ENCODE measurements at regions not wholly inside any gene's neighbourhood (a gene's known extent, or its start where the extent isn't known, plus 50 kb on each side); places are given as distances from the start of the nearest gene placed in this dataset.

DNA sequence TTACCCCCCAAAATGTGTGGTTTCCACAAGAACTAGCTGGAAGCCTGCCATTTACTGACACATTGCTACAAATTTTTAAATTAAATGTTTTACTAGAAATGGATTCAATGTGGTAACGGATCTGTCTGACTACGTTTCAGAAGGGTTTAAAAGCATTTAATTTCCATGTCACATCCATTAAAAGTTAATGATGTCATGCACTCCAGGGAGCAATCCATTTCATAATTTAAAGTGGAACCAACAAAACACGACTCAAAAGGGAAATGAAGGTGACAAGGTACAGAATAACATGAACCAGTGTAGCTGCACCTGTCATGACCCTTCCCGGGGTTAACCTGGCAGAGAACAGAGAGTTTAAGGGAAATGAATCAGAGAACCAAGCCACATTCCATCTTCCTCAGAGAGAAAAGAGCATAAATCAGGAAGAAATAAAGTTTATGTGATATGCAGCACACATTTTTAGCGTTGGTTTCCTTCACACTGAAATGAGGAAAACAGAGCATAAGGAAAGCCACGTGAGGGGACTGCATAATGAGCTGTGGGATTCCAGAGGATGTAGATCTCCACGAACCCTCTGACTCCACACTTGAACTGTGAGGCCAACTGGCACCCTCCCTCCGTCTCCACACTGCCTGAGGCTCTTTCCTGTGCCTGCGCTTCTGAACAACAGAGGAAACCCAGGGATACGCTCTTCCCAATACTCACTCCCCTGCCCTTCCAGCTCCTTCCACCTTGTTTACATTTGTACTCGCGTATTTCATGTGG, 170.3 kb upstream of the AHI1 start:
- no peak for TF ChIP-seq POLR2A (IDR thresholded peaks at IDR 0.05)
- TF ChIP-seq, protein P1, sequence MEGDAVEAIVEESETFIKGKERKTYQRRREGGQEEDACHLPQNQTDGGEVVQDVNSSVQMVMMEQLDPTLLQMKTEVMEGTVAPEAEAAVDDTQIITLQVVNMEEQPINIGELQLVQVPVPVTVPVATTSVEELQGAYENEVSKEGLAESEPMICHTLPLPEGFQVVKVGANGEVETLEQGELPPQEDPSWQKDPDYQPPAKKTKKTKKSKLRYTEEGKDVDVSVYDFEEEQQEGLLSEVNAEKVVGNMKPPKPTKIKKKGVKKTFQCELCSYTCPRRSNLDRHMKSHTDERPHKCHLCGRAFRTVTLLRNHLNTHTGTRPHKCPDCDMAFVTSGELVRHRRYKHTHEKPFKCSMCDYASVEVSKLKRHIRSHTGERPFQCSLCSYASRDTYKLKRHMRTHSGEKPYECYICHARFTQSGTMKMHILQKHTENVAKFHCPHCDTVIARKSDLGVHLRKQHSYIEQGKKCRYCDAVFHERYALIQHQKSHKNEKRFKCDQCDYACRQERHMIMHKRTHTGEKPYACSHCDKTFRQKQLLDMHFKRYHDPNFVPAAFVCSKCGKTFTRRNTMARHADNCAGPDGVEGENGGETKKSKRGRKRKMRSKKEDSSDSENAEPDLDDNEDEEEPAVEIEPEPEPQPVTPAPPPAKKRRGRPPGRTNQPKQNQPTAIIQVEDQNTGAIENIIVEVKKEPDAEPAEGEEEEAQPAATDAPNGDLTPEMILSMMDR (IDR thresholded peaks at IDR 0.05) = no peak

All from body of pancreas (tissue), 4 donors.